ENCODE measurements at regions not wholly inside any gene's neighbourhood (a gene's known extent, or its start where the extent isn't known, plus 50 kb on each side); places are given as distances from the start of the nearest gene placed in this dataset.

DNA sequence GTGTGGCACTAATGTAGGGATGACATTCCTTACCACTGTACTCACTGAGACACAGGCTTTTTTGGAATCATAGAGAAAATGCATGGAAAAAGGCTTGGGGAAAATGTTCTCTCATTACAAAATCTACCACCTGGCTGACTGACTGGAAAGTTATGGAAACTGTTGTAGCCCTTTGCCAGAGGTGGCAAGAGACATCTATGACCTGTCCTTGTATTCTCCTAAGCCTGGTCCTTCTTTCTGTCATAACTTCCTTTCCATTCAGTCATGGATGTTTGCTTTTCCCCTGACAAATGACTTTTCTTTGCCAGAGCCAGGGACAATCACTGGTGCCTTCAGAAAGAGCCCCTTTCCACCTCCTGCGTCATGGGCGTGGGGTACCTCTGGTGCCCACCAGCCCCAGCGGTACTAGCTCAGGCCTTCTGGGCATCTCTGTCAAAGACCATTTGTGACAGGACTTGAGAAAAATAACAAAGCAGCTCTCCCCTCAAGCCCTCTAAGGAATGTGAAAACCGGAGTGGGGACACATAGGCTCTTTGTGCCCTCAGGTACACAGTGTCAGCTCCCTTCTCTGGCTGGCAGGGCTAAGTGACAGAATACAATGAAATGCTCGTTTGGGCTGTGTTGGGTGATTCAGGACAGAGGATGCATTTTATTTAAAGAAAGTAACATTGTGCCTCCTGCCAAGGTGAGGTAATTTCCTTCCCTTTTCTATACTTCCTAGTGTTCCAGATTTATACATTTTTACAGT is 381.1 kb upstream of the RASGRP1 start:
- Histone ChIP-seq H3K79me2 (ENCODE audit: insufficient read depth, low read length) (no peaks in the 10 kb centered on the region), H3K36me3 (replicated peaks in 1 of 2; ENCODE audit: control insufficient read depth in 1 of 2, insufficient read depth in 2 of 2, low read length in 2 of 2) (no peaks in the 10 kb centered on the region), H3K9ac (ENCODE audit: insufficient read depth, low read depth, low read length) (no peak overlapping the region), H3K4me1 (ENCODE audit: insufficient read depth, low read length) (no peaks in the 10 kb centered on the region), H3K4me2 (ENCODE audit: low read depth, low read length) (no peak overlapping the region), H3K9me3 (ENCODE audit: low read length) (no peaks in the 10 kb centered on the region), H3K27ac (ENCODE audit: extremely low read length, insufficient read depth, low read length) (no peak overlapping the region), H3K27me3 (ENCODE audit: control insufficient read depth in 1 of 2, insufficient read depth in 2 of 2, low read length in 2 of 2) (no peaks in the 10 kb centered on the region; a peak in 1 of 5 replicates), H4K20me1 (ENCODE audit: insufficient read depth, low read length) (no peaks in the 10 kb centered on the region), H2AFZ (ENCODE audit: low read length) (no peak overlapping the region), H3K4me3 (replicated peaks in 1 of 3; ENCODE audit: insufficient read depth in 1 of 3, low read depth in 2 of 3, low read length in 3 of 3) (no peak overlapping the region)
- 16% methylated on average over 5 of the region's 5 CpGs for WGBS (ENCODE audit: low lambda C conversion rate)
- FAIRE-seq (no peak), DNase-seq (ENCODE audit: low spot score) (no peak), ATAC-seq (no peak)
- no TSS peak for BruUV-seq (replicated peaks)
- in situ Hi-C loops (cut with HindIII; ENCODE audit: extremely low pct_ligation_motif_present, low pct_unique_long_range_greater_than_20kb): no loop called here
- POLR2A ChIA-PET: no interaction called here
- intact Hi-C loops (cut with micrococcal nuclease; ENCODE audit: unreplicated experiment): no loop called here
- TF ChIP-seq, protein P1, sequence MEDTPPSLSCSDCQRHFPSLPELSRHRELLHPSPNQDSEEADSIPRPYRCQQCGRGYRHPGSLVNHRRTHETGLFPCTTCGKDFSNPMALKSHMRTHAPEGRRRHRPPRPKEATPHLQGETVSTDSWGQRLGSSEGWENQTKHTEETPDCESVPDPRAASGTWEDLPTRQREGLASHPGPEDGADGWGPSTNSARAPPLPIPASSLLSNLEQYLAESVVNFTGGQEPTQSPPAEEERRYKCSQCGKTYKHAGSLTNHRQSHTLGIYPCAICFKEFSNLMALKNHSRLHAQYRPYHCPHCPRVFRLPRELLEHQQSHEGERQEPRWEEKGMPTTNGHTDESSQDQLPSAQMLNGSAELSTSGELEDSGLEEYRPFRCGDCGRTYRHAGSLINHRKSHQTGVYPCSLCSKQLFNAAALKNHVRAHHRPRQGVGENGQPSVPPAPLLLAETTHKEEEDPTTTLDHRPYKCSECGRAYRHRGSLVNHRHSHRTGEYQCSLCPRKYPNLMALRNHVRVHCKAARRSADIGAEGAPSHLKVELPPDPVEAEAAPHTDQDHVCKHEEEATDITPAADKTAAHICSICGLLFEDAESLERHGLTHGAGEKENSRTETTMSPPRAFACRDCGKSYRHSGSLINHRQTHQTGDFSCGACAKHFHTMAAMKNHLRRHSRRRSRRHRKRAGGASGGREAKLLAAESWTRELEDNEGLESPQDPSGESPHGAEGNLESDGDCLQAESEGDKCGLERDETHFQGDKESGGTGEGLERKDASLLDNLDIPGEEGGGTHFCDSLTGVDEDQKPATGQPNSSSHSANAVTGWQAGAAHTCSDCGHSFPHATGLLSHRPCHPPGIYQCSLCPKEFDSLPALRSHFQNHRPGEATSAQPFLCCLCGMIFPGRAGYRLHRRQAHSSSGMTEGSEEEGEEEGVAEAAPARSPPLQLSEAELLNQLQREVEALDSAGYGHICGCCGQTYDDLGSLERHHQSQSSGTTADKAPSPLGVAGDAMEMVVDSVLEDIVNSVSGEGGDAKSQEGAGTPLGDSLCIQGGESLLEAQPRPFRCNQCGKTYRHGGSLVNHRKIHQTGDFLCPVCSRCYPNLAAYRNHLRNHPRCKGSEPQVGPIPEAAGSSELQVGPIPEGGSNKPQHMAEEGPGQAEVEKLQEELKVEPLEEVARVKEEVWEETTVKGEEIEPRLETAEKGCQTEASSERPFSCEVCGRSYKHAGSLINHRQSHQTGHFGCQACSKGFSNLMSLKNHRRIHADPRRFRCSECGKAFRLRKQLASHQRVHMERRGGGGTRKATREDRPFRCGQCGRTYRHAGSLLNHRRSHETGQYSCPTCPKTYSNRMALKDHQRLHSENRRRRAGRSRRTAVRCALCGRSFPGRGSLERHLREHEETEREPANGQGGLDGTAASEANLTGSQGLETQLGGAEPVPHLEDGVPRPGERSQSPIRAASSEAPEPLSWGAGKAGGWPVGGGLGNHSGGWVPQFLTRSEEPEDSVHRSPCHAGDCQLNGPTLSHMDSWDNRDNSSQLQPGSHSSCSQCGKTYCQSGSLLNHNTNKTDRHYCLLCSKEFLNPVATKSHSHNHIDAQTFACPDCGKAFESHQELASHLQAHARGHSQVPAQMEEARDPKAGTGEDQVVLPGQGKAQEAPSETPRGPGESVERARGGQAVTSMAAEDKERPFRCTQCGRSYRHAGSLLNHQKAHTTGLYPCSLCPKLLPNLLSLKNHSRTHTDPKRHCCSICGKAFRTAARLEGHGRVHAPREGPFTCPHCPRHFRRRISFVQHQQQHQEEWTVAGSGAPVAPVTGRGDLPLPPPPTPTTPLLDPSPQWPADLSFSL (CRISPR knock-in tag; IDR thresholded peaks at IDR 0.05): no peak
- no peak for TF ChIP-seq KDM5A (IDR thresholded peaks at IDR 0.05; ENCODE audit: borderline replicate concordance, low read length)
- no peak for TF ChIP-seq IRF2 (CRISPR knock-in tag; IDR thresholded peaks at IDR 0.05)
- TF ChIP-seq ZSCAN29 (CRISPR knock-in tag; conservative IDR thresholded peaks at IDR 0.05): no peak
- TF ChIP-seq, protein P2, sequence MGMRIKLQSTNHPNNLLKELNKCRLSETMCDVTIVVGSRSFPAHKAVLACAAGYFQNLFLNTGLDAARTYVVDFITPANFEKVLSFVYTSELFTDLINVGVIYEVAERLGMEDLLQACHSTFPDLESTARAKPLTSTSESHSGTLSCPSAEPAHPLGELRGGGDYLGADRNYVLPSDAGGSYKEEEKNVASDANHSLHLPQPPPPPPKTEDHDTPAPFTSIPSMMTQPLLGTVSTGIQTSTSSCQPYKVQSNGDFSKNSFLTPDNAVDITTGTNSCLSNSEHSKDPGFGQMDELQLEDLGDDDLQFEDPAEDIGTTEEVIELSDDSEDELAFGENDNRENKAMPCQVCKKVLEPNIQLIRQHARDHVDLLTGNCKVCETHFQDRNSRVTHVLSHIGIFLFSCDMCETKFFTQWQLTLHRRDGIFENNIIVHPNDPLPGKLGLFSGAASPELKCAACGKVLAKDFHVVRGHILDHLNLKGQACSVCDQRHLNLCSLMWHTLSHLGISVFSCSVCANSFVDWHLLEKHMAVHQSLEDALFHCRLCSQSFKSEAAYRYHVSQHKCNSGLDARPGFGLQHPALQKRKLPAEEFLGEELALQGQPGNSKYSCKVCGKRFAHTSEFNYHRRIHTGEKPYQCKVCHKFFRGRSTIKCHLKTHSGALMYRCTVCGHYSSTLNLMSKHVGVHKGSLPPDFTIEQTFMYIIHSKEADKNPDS (CRISPR knock-in tag; IDR thresholded peaks at IDR 0.05): no peak
- TF ChIP-seq ARHGAP35 (CRISPR knock-in tag; IDR thresholded peaks at IDR 0.05; ENCODE audit: borderline replicate concordance): no peak
- CTCF ChIA-PET (ENCODE audit: low intra/inter-chr PET ratio, low total read pairs): no interaction called here
